K562 (cell line): ENCODE measurements at regions not wholly inside any gene's neighbourhood (a gene's known extent, or its start where the extent isn't known, plus 50 kb on each side); places are given as distances from the start of the nearest gene placed in this dataset.
"Not testable (repeated sequence)": the region's sequence is repeated elsewhere in the genome, so short reads cannot be mapped to it uniquely, and the experiment has no call there.

Experiments
- ATAC-seq: fragments of 200-7000 bp; cut with Tn5 transposase; 3 replicates; pipeline ENCODE4 v1.9.1; 2020; ENCODE audit warnings: moderate library complexity
- BruUV-seq: library from RNA; stranded (reverse); fragments of 400-500 nt; replicated peaks from 2 replicates; lab custom pipeline; 2021; lab: Mats Ljungman, UMichigan
- CTCF ChIA-PET: fragments of 300-600 bp; formaldehyde crosslinking; extraction: SDS; loops from one replicate; lab custom pipeline; 2021; ENCODE audit warnings: low intra/inter-chr PET ratio; lab: Yijun Ruan, JAX
- POLR2A ChIA-PET: fragments of 300-600, 350-650 bp; sonication (Branson Sonifier 250); formaldehyde crosslinking; extraction: SDS; loops from one replicate; lab custom pipeline; 2021; ENCODE audit warnings: antibody characterized with exemption, inconsistent platforms; lab: Yijun Ruan, JAX
- DNase-seq, 4 experiments: peaks; one replicate each; pipeline versions ENCODE4 v3.0.0 to v3.0.0-alpha.2; 2011 to 2018; ENCODE audit warnings: low spot score in 3 of 4, mixed read lengths in 3 of 4; ENCODE audit errors: extremely low read depth in 1 of 4
- FAIRE-seq: peaks from 2 replicates; lab custom pipeline; 2011; peaks lifted over from hg19 to GRCh38; lab: Jason Lieb, UNC
- H2AFZ ChIP-seq: 2 replicates; pipeline ENCODE4 v1.6.0; 2011; ENCODE audit warnings: low read depth, low read length, control low read depth, inconsistent platforms
- H3K27ac ChIP-seq: fragments of 200-600 bp; 3 replicates; pipeline ENCODE4 v1.8.0; 2011; ENCODE audit warnings: low read depth, mild to moderate bottlenecking, control low read depth, inconsistent platforms, low read length, moderate library complexity, mixed read lengths; ENCODE audit errors: extremely low read depth
- H3K27me3 ChIP-seq, 2 experiments: fragments of 300-600 bp in 1 of 2; 2 replicates in 1 of 2; 3 replicates in 1 of 2; pipeline versions ENCODE4 v1.6.0 to v1.8.0; 2011; ENCODE audit warnings: inconsistent platforms in 2 of 2, low read length in 2 of 2, mild to moderate bottlenecking in 1 of 2, mixed read lengths in 1 of 2, moderate library complexity in 1 of 2; ENCODE audit not compliant: control insufficient read depth in 2 of 2, insufficient read depth in 2 of 2
- H3K36me3 ChIP-seq: fragments of 300-600 bp; 3 replicates; pipeline ENCODE4 v1.8.0; 2011; ENCODE audit warnings: mild to moderate bottlenecking, low read length, inconsistent platforms; ENCODE audit not compliant: control insufficient read depth, insufficient read depth
- H3K4me1 ChIP-seq, 2 experiments: fragments of 200-600 bp in 1 of 2; replicated peaks in 1 of 2; 2 replicates in 1 of 2; 3 replicates in 1 of 2; pipeline versions ENCODE4 v1.5.1 to v1.8.0; 2011; ENCODE audit warnings: inconsistent platforms in 2 of 2, low read length in 2 of 2, mild to moderate bottlenecking in 1 of 2, mixed read lengths in 1 of 2, moderate library complexity in 1 of 2; ENCODE audit not compliant: control insufficient read depth in 2 of 2, insufficient read depth in 2 of 2
- H3K4me2 ChIP-seq: 2 replicates; pipeline ENCODE4 v1.6.1; 2011; ENCODE audit warnings: low read length, control low read depth, inconsistent platforms, mixed read lengths; ENCODE audit not compliant: insufficient read depth
- H3K4me3 ChIP-seq: fragments of 200-600 bp; sonication (generic), shearing (Covaris generic); 2 replicates; pipeline ENCODE4 v1.5.1; 2016; ENCODE audit warnings: control low read depth, inconsistent platforms
- H3K79me2 ChIP-seq: fragments of 200-600 bp; 3 replicates; pipeline ENCODE4 v1.8.0; 2011; ENCODE audit warnings: low read length, inconsistent platforms; ENCODE audit not compliant: control insufficient read depth, insufficient read depth
- H3K9ac ChIP-seq, 2 experiments: 2 replicates each; pipeline versions ENCODE4 v1.6.0 to v1.6.1; 2011; ENCODE audit warnings: low read depth in 2 of 2, low read length in 2 of 2, control low read depth in 1 of 2, inconsistent platforms in 1 of 2, mild to moderate bottlenecking in 1 of 2, mixed read lengths in 1 of 2; ENCODE audit not compliant: insufficient read depth in 1 of 2
- H3K9me1 ChIP-seq: one replicate; pipeline ENCODE4 v1.6.0; 2011; ENCODE audit warnings: inconsistent platforms, mild to moderate bottlenecking, low read length, moderate library complexity; ENCODE audit not compliant: control insufficient read depth, insufficient read depth
- H3K9me3 ChIP-seq: replicated peaks from 2 replicates; pipeline ENCODE4 v1.5.1; 2011; ENCODE audit warnings: low read depth, low read length, inconsistent platforms; ENCODE audit not compliant: control insufficient read depth, insufficient read depth
- H4K20me1 ChIP-seq: replicated peaks from 2 replicates; pipeline ENCODE4 v1.6.1; 2011; ENCODE audit warnings: low read length, inconsistent platforms, mixed read lengths; ENCODE audit not compliant: control insufficient read depth, insufficient read depth
- ZBTB11 ChIP-seq, 3 experiments: fragments of 200-800 bp in 1 of 3; fragments of 250-450 bp in 1 of 3; fragments of 450-650 bp in 1 of 3; sonication (Bioruptor Pico) in 1 of 3; sonication (Bioruptor generic) in 1 of 3; formaldehyde crosslinking in 1 of 3; IDR thresholded peaks; 2 replicates each; pipeline versions ENCODE4 v1.6.1 to v1.8.0; 2016 to 2022; ENCODE audit warnings: mild to moderate bottlenecking in 2 of 3, missing genetic modification characterization in 2 of 3, missing compliant biosample characterization in 1 of 3, moderate library complexity in 1 of 3
- WGBS: fragments of 100-300 bp; shearing (Covaris generic); methylation state at CpG from one replicate; pipeline ENCODE4 v1.1.6; 2016; ENCODE audit warnings: low coverage, mixed read lengths; ENCODE audit not compliant: insufficient coverage; ENCODE audit errors: missing lambda C conversion rate; 5-methylcytosine and 5-hydroxymethylcytosine counted together
- in situ Hi-C: fragments of 300-500 bp; cut with MboI; formaldehyde crosslinking; loops from 4 replicates; pipeline ENCODE4 v1.15.0; 2018; ENCODE audit warnings: inconsistent platforms, mixed read lengths
- intact Hi-C: fragments of 100-400 bp; cut with micrococcal nuclease; formaldehyde crosslinking; loops from 2 replicates; pipeline ENCODE4 v1.14.2; 2022

- H3K4me3 ChIP-seq, CTCF ChIA-PET, H3K9me1 ChIP-seq, DNase-seq, H3K79me2 ChIP-seq, BruUV-seq, H3K4me1 ChIP-seq, H3K9me3 ChIP-seq, H3K27me3 ChIP-seq, ATAC-seq, H2AFZ ChIP-seq, FAIRE-seq, H3K9ac ChIP-seq, H3K4me2 ChIP-seq, in situ Hi-C loops, H4K20me1 ChIP-seq, H3K36me3 ChIP-seq, H3K27ac ChIP-seq: not testable (repeated sequence)
- POLR2A ChIA-PET = interaction anchor here (0.9 kb wide), 1 partner anchor 51 kb away, joined by 3 read pairs; no protein-coding TSS in a partner anchor
- intact Hi-C loops = loop anchor here (10.0 kb wide), 1 partner anchor 50 kb away; no protein-coding TSS in a partner anchor
- TF ChIP-seq ZBTB11 (CRISPR knock-in tag; IDR thresholded peaks at IDR 0.05) = peak in 1 of 3 experiments; percentile 64; a peak in 2 of 6 replicates
- 0% methylated on average over 1 of the region's 1 CpG for whole genome bisulfite sequencing
These were observed 59.3 kb upstream of the SULF2 start for GRCh38 chr20:47844568-47844906.
